ENCODE measurements at regions not wholly inside any gene's neighbourhood (a gene's known extent, or its start where the extent isn't known, plus 50 kb on each side); places are given as distances from the start of the nearest gene placed in this dataset.

DNA sequence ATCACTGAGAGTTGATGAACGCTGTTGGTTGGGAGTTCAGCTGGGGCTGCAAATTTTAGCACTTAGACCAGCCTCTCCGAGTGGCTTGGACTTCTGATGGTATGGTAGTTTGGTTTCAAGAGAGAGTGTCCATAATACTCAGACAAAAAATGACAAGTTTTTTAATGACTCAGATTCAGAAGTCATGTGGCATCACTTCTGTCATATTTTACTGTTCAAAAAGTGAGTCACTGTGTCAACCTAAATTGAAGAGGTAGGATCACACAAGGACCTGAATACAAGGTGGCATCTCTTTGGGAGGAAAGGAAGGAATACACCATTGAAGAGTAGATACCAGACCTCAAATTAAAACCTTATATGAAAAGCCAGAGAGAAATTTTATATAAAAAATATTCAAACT is 99.1 kb upstream of the CHMP2B start (continued):
- TF ChIP-seq MXI1 (IDR thresholded peaks at IDR 0.05; ENCODE audit: low read depth, low read length): no peak

DNA sequence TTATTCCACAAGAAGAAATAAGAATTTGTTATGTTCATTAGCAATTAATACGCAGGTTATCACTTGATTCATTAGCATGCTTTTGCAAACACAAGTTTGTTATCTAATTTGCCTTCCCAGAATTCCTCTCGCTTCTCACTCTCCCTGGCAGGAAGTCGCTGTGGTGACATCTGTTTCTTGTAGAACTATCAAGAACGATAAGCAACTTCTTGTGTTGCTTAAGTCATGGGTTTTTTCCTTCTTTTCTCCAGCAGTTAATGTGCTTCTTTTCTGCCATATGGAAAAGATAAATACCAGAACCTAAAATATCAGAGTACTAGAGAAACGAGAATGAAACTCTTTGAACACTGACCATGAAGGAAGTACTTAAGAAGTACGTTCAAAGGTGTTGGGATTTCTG is 99.8 kb upstream of the CHMP2B start:
- no peak for DNase-seq
- no peaks in the 10 kb centered on the region for H3K27me3 ChIP-seq (ENCODE audit: insufficient read depth)
- no peak overlapping the region for H3K4me2 ChIP-seq
- no peak overlapping the region for H3K27ac ChIP-seq (ENCODE audit: low read depth in 2 of 2, low read length in 1 of 2)
- H3K36me3 ChIP-seq (replicated peaks in 1 of 2; ENCODE audit: control insufficient read depth in 1 of 2, insufficient read depth in 2 of 2, low read length in 1 of 2): no peaks in the 10 kb centered on the region
- H2AFZ ChIP-seq (ENCODE audit: low read depth): no peak overlapping the region
- no peaks in the 10 kb centered on the region for H3K9me2 ChIP-seq
- no peaks in the 10 kb centered on the region for H3K79me2 ChIP-seq (ENCODE audit: insufficient read depth)
- no peak overlapping the region for H3K9ac ChIP-seq
- no peaks in the 10 kb centered on the region for H3F3A ChIP-seq (replicated peaks; ENCODE audit: insufficient read depth)
- 19% methylated on average over 6 of the region's 6 CpGs for WGBS (ENCODE audit: low lambda C conversion rate)
- H3K4me3 ChIP-seq (ENCODE audit: low read depth in 2 of 2, low read length in 1 of 2): no peak overlapping the region
- no peaks in the 10 kb centered on the region for H4K20me1 ChIP-seq (ENCODE audit: insufficient read depth)
- no peak for TF ChIP-seq YY1 (IDR thresholded peaks at IDR 0.05; ENCODE audit: low read depth)
- no peak for TF ChIP-seq RXRA (IDR thresholded peaks at IDR 0.05; ENCODE audit: borderline replicate concordance, low read depth)
- CTCF ChIA-PET: no interaction called here
- POLR2A ChIA-PET: no interaction called here
- H3K9me3 ChIP-seq: no peaks in the 10 kb centered on the region
- H3K4me1 ChIP-seq (ENCODE audit: control insufficient read depth in 1 of 2, insufficient read depth in 2 of 2, low read depth in 1 of 2, low read length in 1 of 2): no peaks in the 10 kb centered on the region

DNA sequence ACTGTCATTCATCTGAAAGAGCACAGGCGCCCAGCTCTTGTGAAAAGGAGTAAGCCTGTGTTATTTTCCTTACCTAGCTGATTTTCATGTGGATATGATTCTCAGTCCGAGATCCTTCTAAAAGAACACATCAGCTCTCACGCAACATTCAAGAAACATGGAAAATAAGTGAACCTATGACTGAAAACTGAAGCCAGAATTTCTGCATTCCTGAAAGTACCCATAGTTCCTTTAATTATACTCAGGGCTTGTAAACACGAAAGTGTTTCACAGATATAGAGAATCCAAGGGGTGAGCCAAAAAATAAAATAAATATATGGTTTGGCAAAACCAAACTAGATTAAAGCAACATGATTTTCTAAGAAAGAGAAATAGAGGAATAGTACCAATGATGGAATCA is 100.8 kb upstream of the CHMP2B start:
- H2AFZ ChIP-seq (ENCODE audit: low read depth): no peak overlapping the region
- CTCF ChIA-PET: no interaction called here
- no peaks in the 10 kb centered on the region for H3K79me2 ChIP-seq (ENCODE audit: insufficient read depth)
- no peak overlapping the region for H3K9ac ChIP-seq
- no peaks in the 10 kb centered on the region for H4K20me1 ChIP-seq (ENCODE audit: insufficient read depth)
- H3K27me3 ChIP-seq (ENCODE audit: insufficient read depth): no peaks in the 10 kb centered on the region
- no peaks in the 10 kb centered on the region for H3K9me3 ChIP-seq
- no peaks in the 10 kb centered on the region for H3K36me3 ChIP-seq (replicated peaks in 1 of 2; ENCODE audit: control insufficient read depth in 1 of 2, insufficient read depth in 2 of 2, low read length in 1 of 2)
- H3K4me1 ChIP-seq (ENCODE audit: control insufficient read depth in 1 of 2, insufficient read depth in 2 of 2, low read depth in 1 of 2, low read length in 1 of 2): no peaks in the 10 kb centered on the region
- no peaks in the 10 kb centered on the region for H3K9me2 ChIP-seq
- POLR2A ChIA-PET: no interaction called here
- 20% methylated on average over 4 of the region's 4 CpGs for WGBS (ENCODE audit: low lambda C conversion rate)
- H3K4me3 ChIP-seq (ENCODE audit: low read depth in 2 of 2, low read length in 1 of 2): no peak overlapping the region
- no peak for DNase-seq
- no peak overlapping the region for H3K4me2 ChIP-seq
- TF ChIP-seq FOXJ3 (CRISPR knock-in tag; IDR thresholded peaks at IDR 0.05) (no peak), GATA2 (CRISPR knock-in tag; IDR thresholded peaks at IDR 0.05) (no peak), GABPA (IDR thresholded peaks at IDR 0.05; ENCODE audit: low read depth) (no peak), MEF2A (IDR thresholded peaks at IDR 0.05; ENCODE audit: borderline replicate concordance, low read depth) (no peak), FOXM1 (IDR thresholded peaks at IDR 0.05; ENCODE audit: low read depth) (no peak), NRF1 (IDR thresholded peaks at IDR 0.05; ENCODE audit: low read depth, low read length) (no peak), EP300 (IDR thresholded peaks at IDR 0.05; ENCODE audit: borderline replicate concordance in 1 of 2, low read depth in 1 of 2, low read length in 1 of 2) (no peak), EZH2phosphoT487 (IDR thresholded peaks at IDR 0.05; ENCODE audit: borderline replicate concordance, low read depth) (no peak), NFIC (IDR thresholded peaks at IDR 0.05; ENCODE audit: borderline replicate concordance) (no peak), TAF1 (IDR thresholded peaks at IDR 0.05; ENCODE audit: borderline replicate concordance, low read depth, low read length) (no peak), SIN3A (IDR thresholded peaks at IDR 0.05; ENCODE audit: borderline replicate concordance, low read depth, low read length) (no peak), CHD2 (IDR thresholded peaks at IDR 0.05; ENCODE audit: low read length, partially characterized antibody) (no peak), TCF12 (IDR thresholded peaks at IDR 0.05) (no peak)
- TF ChIP-seq, protein P1, sequence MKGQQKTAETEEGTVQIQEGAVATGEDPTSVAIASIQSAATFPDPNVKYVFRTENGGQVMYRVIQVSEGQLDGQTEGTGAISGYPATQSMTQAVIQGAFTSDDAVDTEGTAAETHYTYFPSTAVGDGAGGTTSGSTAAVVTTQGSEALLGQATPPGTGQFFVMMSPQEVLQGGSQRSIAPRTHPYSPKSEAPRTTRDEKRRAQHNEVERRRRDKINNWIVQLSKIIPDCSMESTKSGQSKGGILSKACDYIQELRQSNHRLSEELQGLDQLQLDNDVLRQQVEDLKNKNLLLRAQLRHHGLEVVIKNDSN (IDR thresholded peaks at IDR 0.05; ENCODE audit: borderline replicate concordance, low read depth): no peak
- no peak overlapping the region for H3K27ac ChIP-seq (ENCODE audit: low read depth in 2 of 2, low read length in 1 of 2)
- H3F3A ChIP-seq (replicated peaks; ENCODE audit: insufficient read depth): no peaks in the 10 kb centered on the region

All from SK-N-SH (cell line).